Tibial nerve (tissue), 3 donors: ENCODE measurements at regions not wholly inside any gene's neighbourhood (a gene's known extent, or its start where the extent isn't known, plus 50 kb on each side); places are given as distances from the start of the nearest gene placed in this dataset.

ENCODE experiments used
- CTCF ChIP-seq, 5 experiments: fragments of 200-600 bp in 3 of 5; fragments of 450-650 bp in 2 of 5; sonication (generic) in 3 of 5; IDR thresholded peaks; one replicate each; pipeline ENCODE4 v1.5.1; 2016 to 2019; ENCODE audit warnings: antibody characterized with exemption in 5 of 5, mild to moderate bottlenecking in 3 of 5, moderate library complexity in 2 of 5
- POLR2A ChIP-seq, 2 donors: fragments of 450-650 bp; IDR thresholded peaks; one replicate each; pipeline ENCODE4 v1.6.1; 2017; ENCODE audit warnings: antibody characterized with exemption in 2 of 2, mild to moderate bottlenecking in 2 of 2, moderate library complexity in 2 of 2

GRCh38 chr12:105510526-105510925 lies 180.0 kb downstream of the C12orf75 start:
- TF ChIP-seq CTCF (IDR thresholded peaks at IDR 0.05): no peak
- TF ChIP-seq POLR2A (IDR thresholded peaks at IDR 0.05): no peak
